AG10803 (cell line): ENCODE measurements at regions not wholly inside any gene's neighbourhood (a gene's known extent, or its start where the extent isn't known, plus 50 kb on each side); places are given as distances from the start of the nearest gene placed in this dataset.

Experiments used
- DNase-seq: peaks from one replicate; pipeline ENCODE4 v3.0.0; 2010; ENCODE audit warnings: low read depth
- H3K4me3 ChIP-seq: 2 replicates; pipeline ENCODE4 v1.5.1; 2011; ENCODE audit warnings: mild to moderate bottlenecking, low read length, control low read depth
- CTCF ChIP-seq: conservative IDR thresholded peaks from 2 replicates; pipeline ENCODE4 v1.5.1; 2011; ENCODE audit warnings: mild to moderate bottlenecking, low read length, control low read depth, inconsistent platforms

- DNase-seq = no peak
- no peak for TF ChIP-seq CTCF
- no peak overlapping the region for H3K4me3 ChIP-seq
These were observed 411.2 kb upstream of the KLF6 start for GRCh38 chr10:4196183-4196582.

- TF ChIP-seq CTCF = no peak
- H3K4me3 ChIP-seq = no peak overlapping the region
- peak; percentile 19 for DNase-seq
These were observed 410.2 kb upstream of the KLF6 start for GRCh38 chr10:4195213-4195612.

- H3K4me3 ChIP-seq = no peak overlapping the region
- DNase-seq = no peak
- TF ChIP-seq CTCF = no peak
These were observed 409.2 kb upstream of the KLF6 start for GRCh38 chr10:4194231-4194630.

GRCh38 chr10:4191894-4192293, 406.9 kb upstream of the KLF6 start:
- H3K4me3 ChIP-seq = no peak overlapping the region
- DNase-seq = no peak
- TF ChIP-seq CTCF = no peak

- DNase-seq = no peak
- TF ChIP-seq CTCF = no peak
- H3K4me3 ChIP-seq = no peak overlapping the region
These were observed 406.3 kb upstream of the KLF6 start for GRCh38 chr10:4191354-4191753.

- TF ChIP-seq CTCF = no peak
- DNase-seq = no peak
- no peak overlapping the region for H3K4me3 ChIP-seq
These were observed 405.9 kb upstream of the KLF6 start for GRCh38 chr10:4190876-4191275.

GRCh38 chr10:4189281-4189680, 404.3 kb upstream of the KLF6 start:
- no peak for DNase-seq
- no peak overlapping the region for H3K4me3 ChIP-seq
- TF ChIP-seq CTCF = no peak
